Loucy (cell line): ENCODE measurements at regions not wholly inside any gene's neighbourhood (a gene's known extent, or its start where the extent isn't known, plus 50 kb on each side); places are given as distances from the start of the nearest gene placed in this dataset.

ENCODE experiments used
- H2AFZ ChIP-seq: fragments of 200-600 bp; sonication (generic); 2 replicates; pipeline ENCODE4 v1.6.0; 2016; ENCODE audit warnings: antibody characterized with exemption, mild to moderate bottlenecking, low read length, moderate library complexity
- H3F3A ChIP-seq: fragments of 200-600 bp; 2 replicates; pipeline ENCODE4 v1.6.0; 2016; ENCODE audit warnings: antibody characterized with exemption, low read depth, mild to moderate bottlenecking
- H3K27me3 ChIP-seq: fragments of 200-600 bp; sonication (generic); 2 replicates; pipeline ENCODE4 v1.6.1; 2014; ENCODE audit warnings: low read length, mild to moderate bottlenecking; ENCODE audit not compliant: insufficient read depth, poor library complexity, severe bottlenecking
- H3K36me3 ChIP-seq: fragments of 200-600 bp; sonication (generic); 2 replicates; pipeline ENCODE4 v1.6.1; 2016; ENCODE audit warnings: low read length; ENCODE audit not compliant: insufficient read depth
- H3K4me1 ChIP-seq: fragments of 200-600 bp; sonication (generic); 2 replicates; pipeline ENCODE4 v1.5.1; 2014; ENCODE audit warnings: low read length, mild to moderate bottlenecking; ENCODE audit not compliant: insufficient read depth, poor library complexity, severe bottlenecking
- H3K4me2 ChIP-seq: fragments of 200-600 bp; sonication (generic); 2 replicates; pipeline ENCODE4 v1.6.0; 2014; ENCODE audit warnings: antibody characterized with exemption, low read length, low read depth, mild to moderate bottlenecking; ENCODE audit not compliant: poor library complexity, severe bottlenecking
- H3K4me3 ChIP-seq: fragments of 200-600 bp; sonication (generic); 2 replicates; pipeline ENCODE4 v1.5.1; 2014; ENCODE audit warnings: low read length, mild to moderate bottlenecking, mixed read lengths; ENCODE audit not compliant: poor library complexity, severe bottlenecking
- H3K79me2 ChIP-seq: fragments of 200-600 bp; sonication (generic); 2 replicates; pipeline ENCODE4 v1.6.1; 2014; ENCODE audit warnings: low read length; ENCODE audit not compliant: insufficient read depth
- H3K9ac ChIP-seq: fragments of 200-600 bp; sonication (generic); 2 replicates; pipeline ENCODE4 v1.6.0; 2014; ENCODE audit warnings: mild to moderate bottlenecking, low read depth, low read length, moderate library complexity; ENCODE audit not compliant: poor library complexity, severe bottlenecking
- H3K9me2 ChIP-seq: fragments of 200-600 bp; sonication (generic); replicated peaks from 2 replicates; pipeline ENCODE4 v1.6.1; 2016; ENCODE audit warnings: low read depth, low read length, mixed read lengths
- H3K9me3 ChIP-seq: fragments of 200-600 bp; sonication (generic); 2 replicates; pipeline ENCODE4 v1.6.1; 2014; ENCODE audit warnings: mild to moderate bottlenecking, antibody characterized with exemption, low read length, low read depth; ENCODE audit not compliant: insufficient read depth
- H4K20me1 ChIP-seq: fragments of 200-600 bp; sonication (generic); 2 replicates; pipeline ENCODE4 v1.6.0; 2014; ENCODE audit warnings: antibody characterized with exemption, low read length, mild to moderate bottlenecking; ENCODE audit not compliant: insufficient read depth, poor library complexity, severe bottlenecking
- CTCF ChIP-seq: fragments of 200-600 bp; sonication (generic); conservative IDR thresholded peaks from 2 replicates; pipeline ENCODE4 v1.5.1; 2014; ENCODE audit warnings: mild to moderate bottlenecking, antibody characterized with exemption, low read length
- EZH2phosphoT487 ChIP-seq: fragments of 200-600 bp; IDR thresholded peaks from 2 replicates; pipeline ENCODE4 v1.6.1; 2018; ENCODE audit warnings: antibody characterized with exemption, mild to moderate bottlenecking, moderate library complexity, borderline replicate concordance

GRCh38 chr4:180207921-180208320 is 2035.3 kb upstream of the TENM3 start:
- no peak overlapping the region for H3K4me2 ChIP-seq
- H3K4me1 ChIP-seq, result no peaks in the 10 kb centered on the region

GRCh38 chr4:180217070-180217469 is 2026.1 kb upstream of the TENM3 start:
- H3K4me2 ChIP-seq, result no peak overlapping the region
- H3K9me2 ChIP-seq, result no peaks in the 10 kb centered on the region
- no peaks in the 10 kb centered on the region for H3K36me3 ChIP-seq
- H3K79me2 ChIP-seq, result no peaks in the 10 kb centered on the region
- H3F3A ChIP-seq, result no peaks in the 10 kb centered on the region
- H3K27me3 ChIP-seq, result no peaks in the 10 kb centered on the region
- no peak overlapping the region for H3K4me3 ChIP-seq
- no peak overlapping the region for H3K9ac ChIP-seq
- no peaks in the 10 kb centered on the region for H3K4me1 ChIP-seq
- no peaks in the 10 kb centered on the region for H3K9me3 ChIP-seq
- no peak overlapping the region for H2AFZ ChIP-seq
- no peaks in the 10 kb centered on the region for H4K20me1 ChIP-seq
- TF ChIP-seq CTCF (no peak), EZH2phosphoT487 (no peak)

More at GRCh38 chr4:180207921-180208320, 2035.3 kb upstream of the TENM3 start:
- TF ChIP-seq CTCF, result no peak
- no peak for TF ChIP-seq EZH2phosphoT487
- Histone ChIP-seq H3K36me3 (no peaks in the 10 kb centered on the region), H3K9ac (no peak overlapping the region), H3F3A (no peaks in the 10 kb centered on the region), H3K27me3 (no peaks in the 10 kb centered on the region), H3K79me2 (no peaks in the 10 kb centered on the region), H2AFZ (no peak overlapping the region), H3K9me3 (no peaks in the 10 kb centered on the region), H3K4me3 (no peak overlapping the region), H3K9me2 (no peaks in the 10 kb centered on the region), H4K20me1 (no peaks in the 10 kb centered on the region)

GRCh38 chr4:180219080-180219479 is 2024.1 kb upstream of the TENM3 start:
- no peak overlapping the region for H2AFZ ChIP-seq
- no peak overlapping the region for H3K4me2 ChIP-seq
- H4K20me1 ChIP-seq, result no peaks in the 10 kb centered on the region
- H3K27me3 ChIP-seq, result no peaks in the 10 kb centered on the region
- no peak overlapping the region for H3K4me3 ChIP-seq
- no peaks in the 10 kb centered on the region for H3K79me2 ChIP-seq
- TF ChIP-seq EZH2phosphoT487 (no peak), CTCF (no peak)
- no peaks in the 10 kb centered on the region for H3K4me1 ChIP-seq
- H3F3A ChIP-seq, result no peaks in the 10 kb centered on the region
- no peak overlapping the region for H3K9ac ChIP-seq
- no peaks in the 10 kb centered on the region for H3K9me3 ChIP-seq
- H3K9me2 ChIP-seq, result no peaks in the 10 kb centered on the region
- H3K36me3 ChIP-seq, result no peaks in the 10 kb centered on the region
